Rectal smooth muscle tissue (tissue), 1 donor: ENCODE measurements at regions not wholly inside any gene's neighbourhood (a gene's known extent, or its start where the extent isn't known, plus 50 kb on each side); places are given as distances from the start of the nearest gene placed in this dataset.
"Not testable (repeated sequence)": the region's sequence is repeated elsewhere in the genome, so short reads cannot be mapped to it uniquely, and the experiment has no call there.

Experiments used
- H3K27ac ChIP-seq: one replicate; pipeline ENCODE4 v1.7.0; 2013; ENCODE audit warnings: low read depth, low read length, inconsistent platforms
- H3K27me3 ChIP-seq: one replicate; pipeline ENCODE4 v1.7.0; 2013; ENCODE audit warnings: low read length; ENCODE audit not compliant: control insufficient read depth, insufficient read depth
- H3K36me3 ChIP-seq: one replicate; pipeline ENCODE4 v1.7.0; 2013; ENCODE audit warnings: low read length; ENCODE audit not compliant: control insufficient read depth, insufficient read depth
- H3K4me1 ChIP-seq: one replicate; pipeline ENCODE4 v1.7.0; 2013; ENCODE audit warnings: low read length; ENCODE audit not compliant: control insufficient read depth, insufficient read depth
- H3K4me3 ChIP-seq: one replicate; pipeline ENCODE4 v1.7.0; 2013; ENCODE audit warnings: low read length
- H3K9ac ChIP-seq: one replicate; pipeline ENCODE4 v1.7.0; 2013; ENCODE audit warnings: low read length

DNA sequence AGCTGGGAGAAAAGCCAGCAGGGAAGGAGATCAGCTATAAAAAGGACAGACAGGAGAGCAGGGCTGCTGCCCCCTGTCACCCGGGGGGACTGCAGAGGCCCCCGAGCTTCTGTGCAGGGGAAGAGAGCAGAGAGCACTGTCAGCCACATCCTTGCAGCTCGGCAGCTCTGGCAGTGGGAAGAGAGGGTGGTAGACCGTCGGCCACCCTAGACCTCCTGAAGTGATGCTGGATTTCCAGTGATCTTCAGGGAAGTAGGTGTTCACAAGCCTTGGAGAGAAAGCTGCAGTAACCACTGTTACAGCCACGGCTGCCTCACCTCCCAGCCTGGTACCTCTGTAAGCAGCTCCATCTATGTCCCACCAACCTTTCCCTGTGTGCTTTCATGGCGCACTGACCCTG, 134.9 kb downstream of the TFCP2L1 start:
- no peaks in the 10 kb centered on the region for H3K27me3 ChIP-seq
- H3K4me1 ChIP-seq, result no peaks in the 10 kb centered on the region
- H3K4me3 ChIP-seq, result no peak overlapping the region
- no peaks in the 10 kb centered on the region for H3K36me3 ChIP-seq
- H3K9ac ChIP-seq, result no peak overlapping the region
- H3K27ac ChIP-seq, result no peak overlapping the region

- H3K9ac ChIP-seq, result no peak overlapping the region
- H3K36me3 ChIP-seq, result no peaks in the 10 kb centered on the region
- H3K27ac ChIP-seq, result no peak overlapping the region
- no peaks in the 10 kb centered on the region for H3K27me3 ChIP-seq
- H3K4me1 ChIP-seq, result no peaks in the 10 kb centered on the region
- H3K4me3 ChIP-seq, result no peak overlapping the region
Measured at GRCh38 chr2:121150713-121151112, 134.3 kb downstream of the TFCP2L1 start.

DNA sequence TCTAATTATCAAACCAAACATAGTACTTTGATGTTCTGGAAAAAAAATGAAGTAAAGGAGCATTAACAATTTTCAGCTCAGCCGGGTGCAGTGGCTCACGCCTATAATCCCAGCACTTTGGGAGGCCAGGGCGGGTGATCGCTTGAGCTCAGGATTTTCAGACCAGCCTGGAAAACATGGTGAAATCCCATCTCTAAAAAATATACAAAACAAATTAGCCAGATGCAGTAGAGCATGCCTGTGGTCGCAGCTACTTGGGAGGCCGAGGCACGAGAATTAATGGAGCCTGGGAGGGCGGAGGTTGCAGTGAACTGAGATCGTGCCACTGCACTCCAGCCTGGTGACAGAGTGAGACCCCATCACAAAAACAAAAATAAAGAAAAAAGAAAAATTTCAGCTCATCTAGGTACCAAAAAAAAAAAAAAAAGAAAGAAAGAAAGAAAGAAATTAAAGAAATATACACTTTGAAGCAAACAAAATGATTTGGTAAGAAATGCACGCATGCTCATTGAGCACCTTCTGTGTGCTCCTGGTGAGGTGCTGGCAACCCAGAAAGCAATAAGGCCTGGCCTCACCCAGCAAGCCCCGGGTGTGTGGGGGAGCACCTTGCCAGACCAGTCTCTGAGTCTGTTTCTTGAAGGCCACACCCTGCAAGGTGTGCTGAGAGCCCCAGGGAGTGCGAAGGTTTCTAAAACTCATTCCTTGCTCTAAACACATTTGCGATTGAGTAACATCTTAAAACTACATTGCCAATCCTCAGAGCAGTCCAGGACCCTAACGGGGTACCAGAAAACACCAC, 133.5 kb downstream of the TFCP2L1 start:
- Histone ChIP-seq H3K4me1 (no peaks in the 10 kb centered on the region), H3K36me3 (no peaks in the 10 kb centered on the region), H3K4me3 (no peak overlapping the region), H3K9ac (no peak overlapping the region), H3K27me3 (no peaks in the 10 kb centered on the region), H3K27ac (no peak overlapping the region)

GRCh38 chr2:121152861-121153260, 132.1 kb downstream of the TFCP2L1 start:
- Histone ChIP-seq H3K27me3 (no peaks in the 10 kb centered on the region), H3K9ac (no peak overlapping the region), H3K27ac (no peak overlapping the region), H3K4me1 (no peaks in the 10 kb centered on the region), H3K4me3 (no peak overlapping the region), H3K36me3 (no peaks in the 10 kb centered on the region)

- no peaks in the 10 kb centered on the region for H3K27me3 ChIP-seq
- no peaks in the 10 kb centered on the region for H3K4me1 ChIP-seq
- H3K27ac ChIP-seq, result no peak overlapping the region
- H3K4me3 ChIP-seq, result no peak overlapping the region
- no peak overlapping the region for H3K9ac ChIP-seq
- H3K36me3 ChIP-seq, result no peaks in the 10 kb centered on the region
Measured at GRCh38 chr2:121153516-121153915, 131.5 kb downstream of the TFCP2L1 start.

GRCh38 chr2:121155502-121156056, 129.4 kb downstream of the TFCP2L1 start:
- H3K36me3 ChIP-seq, result no peaks in the 10 kb centered on the region
- no peak overlapping the region for H3K9ac ChIP-seq
- no peak overlapping the region for H3K27ac ChIP-seq
- H3K27me3 ChIP-seq, result no peaks in the 10 kb centered on the region
- H3K4me3 ChIP-seq, result no peak overlapping the region
- no peaks in the 10 kb centered on the region for H3K4me1 ChIP-seq

DNA sequence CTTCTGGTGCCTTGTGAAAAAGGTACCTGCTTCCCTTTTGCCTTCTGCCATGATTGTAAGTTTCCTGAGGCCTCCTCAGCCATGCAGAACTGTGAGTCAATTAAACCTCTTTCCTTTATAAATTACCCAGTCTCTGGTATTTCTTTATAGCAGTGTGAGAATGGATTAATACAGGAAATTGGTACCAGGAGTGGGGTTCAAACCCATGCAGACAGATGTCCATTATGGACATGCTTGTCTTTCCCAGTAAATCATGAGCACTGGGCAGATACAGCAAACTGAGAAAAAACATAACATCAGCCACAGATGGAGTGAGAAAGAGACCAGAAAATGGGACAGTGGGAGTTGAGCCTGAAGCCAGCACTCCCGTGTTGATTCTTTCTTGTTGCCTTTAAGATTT, 127.5 kb downstream of the TFCP2L1 start:
- not testable (repeated sequence) for H3K27me3 ChIP-seq, H3K36me3 ChIP-seq, H3K4me1 ChIP-seq, H3K27ac ChIP-seq, H3K4me3 ChIP-seq, H3K9ac ChIP-seq

GRCh38 chr2:121159291-121160071, 125.5 kb downstream of the TFCP2L1 start:
- H3K27me3 ChIP-seq, result no peaks in the 10 kb centered on the region

GRCh38 chr2:121160366-121160765, 124.6 kb downstream of the TFCP2L1 start:
- Histone ChIP-seq H3K4me1 (no peaks in the 10 kb centered on the region), H3K9ac (no peak overlapping the region)

More at GRCh38 chr2:121159291-121160071, 125.5 kb downstream of the TFCP2L1 start:
- Histone ChIP-seq H3K4me1 (no peaks in the 10 kb centered on the region), H3K27ac (no peak overlapping the region), H3K4me3 (no peak overlapping the region), H3K9ac (no peak overlapping the region), H3K36me3 (no peaks in the 10 kb centered on the region)

GRCh38 chr2:121161272-121161671, 123.7 kb downstream of the TFCP2L1 start:
- no peaks in the 10 kb centered on the region for H3K4me1 ChIP-seq
- no peak overlapping the region for H3K9ac ChIP-seq
- no peaks in the 10 kb centered on the region for H3K36me3 ChIP-seq
- H3K27me3 ChIP-seq, result no peaks in the 10 kb centered on the region
- H3K4me3 ChIP-seq, result no peak overlapping the region
- H3K27ac ChIP-seq, result no peak overlapping the region

More at GRCh38 chr2:121160366-121160765, 124.6 kb downstream of the TFCP2L1 start:
- H3K27ac ChIP-seq, result no peak overlapping the region
- no peak overlapping the region for H3K4me3 ChIP-seq
- H3K27me3 ChIP-seq, result no peaks in the 10 kb centered on the region
- no peaks in the 10 kb centered on the region for H3K36me3 ChIP-seq

DNA sequence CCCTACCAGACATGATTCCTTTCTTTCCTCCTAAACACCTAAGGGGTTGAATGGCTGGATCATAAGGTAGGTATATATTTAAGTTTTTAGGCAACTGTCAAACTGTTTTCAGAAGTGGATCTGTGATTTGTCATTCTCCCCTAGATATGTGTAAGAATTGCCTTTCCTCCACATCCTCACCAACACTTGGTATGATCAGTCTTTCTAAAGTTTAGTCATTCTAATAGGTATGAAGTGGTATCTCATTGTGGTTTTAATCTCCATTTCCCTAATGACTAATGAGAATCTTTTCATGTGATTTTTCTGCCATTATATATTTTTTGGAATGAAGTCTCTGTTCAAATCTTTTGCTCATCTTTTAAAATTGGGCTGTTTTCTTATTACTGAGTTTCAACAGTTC, 122.1 kb downstream of the TFCP2L1 start:
- Histone ChIP-seq H3K4me3 (no peak overlapping the region), H3K36me3 (no peaks in the 10 kb centered on the region), H3K27me3 (no peaks in the 10 kb centered on the region), H3K9ac (no peak overlapping the region), H3K27ac (no peak overlapping the region), H3K4me1 (no peaks in the 10 kb centered on the region)

GRCh38 chr2:121164042-121164441, 121.0 kb downstream of the TFCP2L1 start:
- H3K9ac ChIP-seq, result no peak overlapping the region
- H3K27ac ChIP-seq, result no peak overlapping the region
- no peaks in the 10 kb centered on the region for H3K36me3 ChIP-seq
- H3K4me3 ChIP-seq, result no peak overlapping the region
- no peaks in the 10 kb centered on the region for H3K4me1 ChIP-seq
- no peaks in the 10 kb centered on the region for H3K27me3 ChIP-seq
